HUES6 (cell line): ENCODE measurements at regions not wholly inside any gene's neighbourhood (a gene's known extent, or its start where the extent isn't known, plus 50 kb on each side); places are given as distances from the start of the nearest gene placed in this dataset.
"Not testable (repeated sequence)": the region's sequence is repeated elsewhere in the genome, so short reads cannot be mapped to it uniquely, and the experiment has no call there.

Experiments used
- H3K27ac ChIP-seq: 2 replicates; pipeline ENCODE4 v1.7.0; 2013; ENCODE audit warnings: low read depth, mild to moderate bottlenecking, low read length, inconsistent platforms
- H3K27me3 ChIP-seq: 2 replicates; pipeline ENCODE4 v1.6.1; 2013; ENCODE audit warnings: low read length; ENCODE audit not compliant: control insufficient read depth, insufficient read depth
- H3K36me3 ChIP-seq: 2 replicates; pipeline ENCODE4 v1.6.1; 2013; ENCODE audit warnings: low read length; ENCODE audit not compliant: control insufficient read depth, insufficient read depth
- H3K4me1 ChIP-seq: 2 replicates; pipeline ENCODE4 v1.6.1; 2013; ENCODE audit warnings: low read length; ENCODE audit not compliant: control insufficient read depth, insufficient read depth
- H3K4me3 ChIP-seq: 2 replicates; pipeline ENCODE4 v1.5.1; 2013; ENCODE audit warnings: low read depth, low read length
- H3K9ac ChIP-seq: one replicate; pipeline ENCODE4 v1.6.1; 2013; ENCODE audit warnings: mild to moderate bottlenecking, low read length
- H3K9me3 ChIP-seq: 2 replicates; pipeline ENCODE4 v1.6.1; 2013; ENCODE audit warnings: low read depth, low read length; ENCODE audit not compliant: control insufficient read depth, insufficient read depth

DNA sequence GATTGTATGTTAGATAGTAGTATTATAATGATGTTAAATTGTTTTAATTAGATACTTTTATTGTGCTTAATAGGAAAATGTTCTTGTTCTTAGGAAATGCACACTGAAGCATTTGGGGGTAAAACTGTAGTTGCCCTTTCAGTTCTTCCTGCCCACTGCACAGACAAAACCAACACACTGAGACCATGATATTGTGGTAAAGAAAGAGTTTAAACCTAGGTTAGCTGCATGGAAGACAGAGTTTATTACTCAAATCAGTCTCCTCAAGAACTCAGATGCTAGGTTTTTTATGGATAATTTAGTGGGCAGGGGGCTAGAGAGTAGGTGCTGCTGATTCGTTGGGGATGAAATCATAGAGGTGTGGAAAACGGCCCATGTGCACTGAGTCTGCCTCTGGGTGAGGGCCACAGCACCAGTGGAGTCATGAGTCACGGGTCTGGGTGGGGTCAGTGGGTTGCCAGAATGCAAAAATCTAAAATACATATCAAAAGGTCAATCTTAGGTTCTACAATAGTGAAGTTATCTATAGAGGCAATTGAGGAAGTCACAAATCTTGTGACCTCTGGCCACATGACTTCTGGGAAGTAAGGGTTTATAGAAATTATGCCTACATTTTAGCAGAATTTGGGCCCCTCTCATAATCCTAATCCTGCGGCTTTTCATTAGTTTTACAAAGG lies 124.8 kb upstream of the FOXN2 start:
- H3K27ac ChIP-seq: no peak overlapping the region
- no peaks in the 10 kb centered on the region for H3K9me3 ChIP-seq
- peaks cover 15% of the 10 kb centered on the region for H3K4me1 ChIP-seq
- H3K36me3 ChIP-seq: no peaks in the 10 kb centered on the region
- no peaks in the 10 kb centered on the region for H3K27me3 ChIP-seq
- no peak overlapping the region for H3K9ac ChIP-seq
- no peak overlapping the region for H3K4me3 ChIP-seq

GRCh38 chr2:48190230-48190629 lies 124.3 kb upstream of the FOXN2 start:
- Histone ChIP-seq H3K27me3 (no peaks in the 10 kb centered on the region), H3K9ac (no peak overlapping the region), H3K9me3 (no peaks in the 10 kb centered on the region), H3K4me3 (no peak overlapping the region), H3K27ac (no peak overlapping the region), H3K36me3 (no peaks in the 10 kb centered on the region), H3K4me1 (peaks cover 15% of the 10 kb centered on the region)

GRCh38 chr2:48194641-48195040 lies 119.8 kb upstream of the FOXN2 start:
- H3K9me3 ChIP-seq: no peaks in the 10 kb centered on the region
- no peak overlapping the region for H3K27ac ChIP-seq
- H3K27me3 ChIP-seq: no peaks in the 10 kb centered on the region
- H3K4me3 ChIP-seq: no peak overlapping the region
- H3K9ac ChIP-seq: no peak overlapping the region
- peaks cover 29% of the 10 kb centered on the region for H3K4me1 ChIP-seq
- H3K36me3 ChIP-seq: no peaks in the 10 kb centered on the region

GRCh38 chr2:48195169-48195568 lies 119.3 kb upstream of the FOXN2 start:
- H3K4me3 ChIP-seq: no peak overlapping the region
- H3K27me3 ChIP-seq: no peaks in the 10 kb centered on the region
- H3K4me1 ChIP-seq: peaks cover 29% of the 10 kb centered on the region

DNA sequence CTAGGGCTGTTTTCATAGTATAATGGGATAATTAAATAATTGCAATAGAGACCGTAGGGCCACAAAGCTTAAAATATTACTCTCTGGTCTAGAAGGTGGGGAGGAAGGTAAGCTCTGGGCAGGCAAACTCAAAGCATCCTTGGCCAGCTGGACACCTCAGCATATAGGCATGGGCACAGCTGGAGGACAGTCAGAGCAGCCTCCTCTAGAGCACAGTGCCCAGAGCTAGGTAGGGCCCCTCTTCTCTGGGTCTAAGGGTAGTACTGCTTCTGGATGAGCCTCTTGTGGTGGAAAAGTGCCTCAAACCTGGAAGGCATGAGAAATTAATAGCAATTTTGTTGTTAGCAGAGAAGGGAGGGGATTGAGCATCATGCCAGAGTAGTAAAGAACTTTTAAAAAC lies 116.9 kb upstream of the FOXN2 start:
- Histone ChIP-seq H3K36me3 (no peaks in the 10 kb centered on the region), H3K4me3 (no peak overlapping the region), H3K27me3 (no peaks in the 10 kb centered on the region), H3K9ac (no peak overlapping the region), H3K9me3 (no peaks in the 10 kb centered on the region), H3K4me1 (peaks cover 29% of the 10 kb centered on the region), H3K27ac (no peak overlapping the region)

More at GRCh38 chr2:48195169-48195568, 119.3 kb upstream of the FOXN2 start:
- Histone ChIP-seq H3K9me3 (no peaks in the 10 kb centered on the region), H3K36me3 (no peaks in the 10 kb centered on the region), H3K9ac (no peak overlapping the region), H3K27ac (no peak overlapping the region)

DNA sequence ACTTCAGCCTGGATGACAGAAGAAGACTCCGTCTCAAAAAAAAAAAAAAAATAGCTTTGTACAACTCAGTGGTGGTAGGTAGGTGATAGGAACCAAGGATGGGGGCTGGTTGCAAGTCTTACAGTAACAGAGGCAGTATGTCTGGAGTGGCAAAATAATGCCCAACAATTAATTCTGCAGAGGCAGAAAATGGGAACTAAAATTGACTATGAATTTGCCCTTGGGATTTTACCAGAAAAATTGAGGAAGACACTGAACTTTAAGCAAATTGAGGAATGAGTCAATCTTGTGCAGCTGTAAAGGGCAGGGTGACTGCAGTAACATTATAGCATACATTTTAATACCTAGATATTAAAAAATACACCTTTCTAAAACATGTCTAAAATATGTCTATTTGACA lies 116.1 kb upstream of the FOXN2 start:
- Histone ChIP-seq H3K27me3 (no peaks in the 10 kb centered on the region), H3K9me3 (no peaks in the 10 kb centered on the region), H3K27ac (no peak overlapping the region), H3K4me1 (peaks cover 29% of the 10 kb centered on the region), H3K36me3 (no peaks in the 10 kb centered on the region), H3K9ac (no peak overlapping the region), H3K4me3 (no peak overlapping the region)

GRCh38 chr2:48199070-48199469 lies 115.4 kb upstream of the FOXN2 start:
- Histone ChIP-seq H3K36me3 (no peaks in the 10 kb centered on the region), H3K4me1 (peaks cover 29% of the 10 kb centered on the region), H3K27me3 (no peaks in the 10 kb centered on the region), H3K27ac (no peak overlapping the region), H3K9ac (no peak overlapping the region), H3K4me3 (no peak overlapping the region), H3K9me3 (no peaks in the 10 kb centered on the region)

- Histone ChIP-seq H3K9me3 (no peaks in the 10 kb centered on the region), H3K4me1 (peaks cover 33% of the 10 kb centered on the region), H3K36me3 (no peaks in the 10 kb centered on the region), H3K27ac (no peak overlapping the region), H3K4me3 (no peak overlapping the region), H3K9ac (no peak overlapping the region), H3K27me3 (no peaks in the 10 kb centered on the region)
These were observed 113.7 kb upstream of the FOXN2 start for GRCh38 chr2:48200620-48201293.

DNA sequence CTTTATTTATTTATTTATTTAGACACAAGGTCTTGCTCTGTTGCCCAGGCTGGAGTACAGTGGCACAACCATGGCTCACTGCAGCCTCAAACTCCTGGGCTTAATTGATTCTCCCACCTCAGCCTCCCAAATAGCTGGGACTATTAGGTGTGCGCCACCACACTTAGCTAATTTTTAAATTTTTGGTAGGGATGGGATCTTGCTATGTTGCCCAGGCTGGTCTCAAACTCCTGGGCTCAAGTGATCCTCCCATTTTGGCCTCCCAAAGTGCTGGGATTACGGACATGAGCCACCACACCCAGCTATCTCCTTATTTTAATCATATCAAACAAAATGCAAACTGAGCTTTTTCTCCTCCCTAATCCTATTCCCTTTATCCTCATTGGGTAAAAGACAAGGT lies 113.0 kb upstream of the FOXN2 start:
- H3K27ac ChIP-seq, H3K27me3 ChIP-seq, H3K36me3 ChIP-seq, H3K4me3 ChIP-seq, H3K9me3 ChIP-seq, H3K9ac ChIP-seq: not testable (repeated sequence)
- H3K4me1 ChIP-seq: peaks cover 30% of the 10 kb centered on the region

- Histone ChIP-seq H3K9ac (no peak overlapping the region), H3K9me3 (no peaks in the 10 kb centered on the region), H3K4me3 (no peak overlapping the region), H3K36me3 (no peaks in the 10 kb centered on the region), H3K27ac (no peak overlapping the region), H3K27me3 (no peaks in the 10 kb centered on the region), H3K4me1 (peaks cover 30% of the 10 kb centered on the region)
These were observed 111.4 kb upstream of the FOXN2 start for GRCh38 chr2:48202863-48203642.

GRCh38 chr2:48203668-48204067 lies 110.8 kb upstream of the FOXN2 start:
- H3K36me3 ChIP-seq: no peaks in the 10 kb centered on the region

More at GRCh38 chr2:48203668-48204067, 110.8 kb upstream of the FOXN2 start:
- Histone ChIP-seq H3K27me3 (no peaks in the 10 kb centered on the region), H3K9ac (no peak overlapping the region), H3K4me3 (no peak overlapping the region), H3K4me1 (peaks cover 28% of the 10 kb centered on the region), H3K27ac (no peak overlapping the region), H3K9me3 (no peaks in the 10 kb centered on the region)
